Chondrocyte (in vitro differentiated cells): ENCODE measurements at regions not wholly inside any gene's neighbourhood (a gene's known extent, or its start where the extent isn't known, plus 50 kb on each side); places are given as distances from the start of the nearest gene placed in this dataset.

Experiments used
- DNase-seq: peaks from one replicate; pipeline ENCODE4 v3.0.0; 2021; ENCODE audit warnings: mixed read lengths, low spot score
- H3K27ac Mint-ChIP-seq: one replicate; pipeline ENCODE4 v1.8.0; 2021; ENCODE audit warnings: mild to moderate bottlenecking, moderate library complexity, mixed read lengths; ENCODE audit not compliant: unreplicated experiment
- H3K27me3 Mint-ChIP-seq: 2 replicates; pipeline ENCODE4 v1.8.0; 2021; ENCODE audit warnings: low read depth, mixed read lengths
- H3K36me3 Mint-ChIP-seq: 2 replicates; pipeline ENCODE4 v1.8.0; 2021; ENCODE audit warnings: low read depth, mixed read lengths
- H3K4me1 Mint-ChIP-seq: 2 replicates; pipeline ENCODE4 v1.8.0; 2021; ENCODE audit warnings: low read depth, mild to moderate bottlenecking, mixed read lengths
- H3K4me3 Mint-ChIP-seq: one replicate; pipeline ENCODE4 v1.8.0; 2021; ENCODE audit warnings: mild to moderate bottlenecking, moderate library complexity, mixed read lengths; ENCODE audit not compliant: unreplicated experiment
- H3K9me3 Mint-ChIP-seq: 2 replicates; pipeline ENCODE4 v1.8.0; 2021; ENCODE audit warnings: low read depth, mixed read lengths
- TF ChIP-seq, protein P1 (sequence below): fragments of 200-600 bp; sonication (generic); IDR thresholded peaks from 2 replicates; pipeline ENCODE4 v1.5.0; 2021; ENCODE audit warnings: antibody characterized with exemption, mild to moderate bottlenecking, moderate library complexity

- Mint-ChIP-seq H3K36me3 (no peaks in the 10 kb centered on the region), H3K4me1 (no peaks in the 10 kb centered on the region), H3K9me3 (no peaks in the 10 kb centered on the region), H3K4me3 (no peak overlapping the region), H3K27me3 (no peaks in the 10 kb centered on the region), H3K27ac (no peak overlapping the region)
- TF ChIP-seq, protein P1, sequence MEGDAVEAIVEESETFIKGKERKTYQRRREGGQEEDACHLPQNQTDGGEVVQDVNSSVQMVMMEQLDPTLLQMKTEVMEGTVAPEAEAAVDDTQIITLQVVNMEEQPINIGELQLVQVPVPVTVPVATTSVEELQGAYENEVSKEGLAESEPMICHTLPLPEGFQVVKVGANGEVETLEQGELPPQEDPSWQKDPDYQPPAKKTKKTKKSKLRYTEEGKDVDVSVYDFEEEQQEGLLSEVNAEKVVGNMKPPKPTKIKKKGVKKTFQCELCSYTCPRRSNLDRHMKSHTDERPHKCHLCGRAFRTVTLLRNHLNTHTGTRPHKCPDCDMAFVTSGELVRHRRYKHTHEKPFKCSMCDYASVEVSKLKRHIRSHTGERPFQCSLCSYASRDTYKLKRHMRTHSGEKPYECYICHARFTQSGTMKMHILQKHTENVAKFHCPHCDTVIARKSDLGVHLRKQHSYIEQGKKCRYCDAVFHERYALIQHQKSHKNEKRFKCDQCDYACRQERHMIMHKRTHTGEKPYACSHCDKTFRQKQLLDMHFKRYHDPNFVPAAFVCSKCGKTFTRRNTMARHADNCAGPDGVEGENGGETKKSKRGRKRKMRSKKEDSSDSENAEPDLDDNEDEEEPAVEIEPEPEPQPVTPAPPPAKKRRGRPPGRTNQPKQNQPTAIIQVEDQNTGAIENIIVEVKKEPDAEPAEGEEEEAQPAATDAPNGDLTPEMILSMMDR: no peak
- DNase-seq: no peak
Observed at GRCh38 chr5:103487822-103488493, 74.6 kb downstream of the NUDT12 start.

DNA sequence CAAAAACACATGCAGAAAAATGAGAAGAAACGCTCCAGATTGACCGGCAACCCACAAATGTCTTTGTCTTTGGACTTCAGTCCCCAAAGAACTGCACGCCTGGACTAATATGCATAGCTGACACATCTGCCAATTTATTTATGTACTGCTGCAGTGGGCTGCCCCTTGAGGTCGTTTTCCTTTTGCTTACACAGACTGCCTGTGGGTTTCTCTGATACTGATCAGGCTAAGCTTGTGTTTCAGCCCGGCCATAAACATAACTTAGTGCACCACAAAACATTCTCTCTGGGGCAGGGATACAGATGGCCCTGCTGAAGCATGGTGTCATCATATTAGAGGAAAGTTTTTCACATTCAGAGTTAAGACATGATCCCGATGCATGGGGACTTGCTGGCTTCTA lies 75.4 kb downstream of the NUDT12 start:
- Mint-ChIP-seq H3K36me3 (no peaks in the 10 kb centered on the region), H3K4me3 (no peak overlapping the region), H3K4me1 (no peaks in the 10 kb centered on the region), H3K27me3 (no peaks in the 10 kb centered on the region), H3K27ac (no peak overlapping the region), H3K9me3 (no peaks in the 10 kb centered on the region)
- DNase-seq: no peak
- TF ChIP-seq, protein P1: no peak

DNA sequence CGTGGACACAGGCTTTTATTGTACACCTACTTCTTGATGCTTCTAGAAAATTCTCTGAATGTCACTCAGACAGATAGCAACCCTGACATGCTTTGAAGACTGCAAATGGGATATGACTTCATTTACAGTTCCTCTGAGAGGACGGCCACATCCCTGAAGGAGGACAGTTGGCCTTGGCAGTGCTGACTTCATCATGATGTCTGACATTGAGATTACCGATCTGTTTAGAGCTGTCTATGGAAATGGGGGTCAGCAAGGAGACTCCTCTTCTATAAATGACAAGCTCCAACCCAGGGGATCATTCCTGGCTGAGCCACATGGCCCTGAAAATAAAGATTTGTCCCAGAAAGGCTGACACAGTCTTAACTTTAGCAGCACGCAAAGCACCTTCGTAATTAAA lies 75.8 kb downstream of the NUDT12 start:
- H3K9me3 Mint-ChIP-seq: no peaks in the 10 kb centered on the region
- no peaks in the 10 kb centered on the region for H3K4me1 Mint-ChIP-seq
- no peak overlapping the region for H3K27ac Mint-ChIP-seq
- no peaks in the 10 kb centered on the region for H3K27me3 Mint-ChIP-seq
- TF ChIP-seq, protein P1: no peak
- DNase-seq: no peak
- no peaks in the 10 kb centered on the region for H3K36me3 Mint-ChIP-seq
- H3K4me3 Mint-ChIP-seq: no peak overlapping the region

- TF ChIP-seq, protein P1: no peak
- Mint-ChIP-seq H3K27me3 (no peaks in the 10 kb centered on the region), H3K4me1 (peaks cover 16% of the 10 kb centered on the region), H3K27ac (no peak overlapping the region), H3K36me3 (no peaks in the 10 kb centered on the region), H3K9me3 (no peaks in the 10 kb centered on the region), H3K4me3 (no peak overlapping the region)
- no peak for DNase-seq
Observed at GRCh38 chr5:103480246-103480645, 82.3 kb downstream of the NUDT12 start.

DNA sequence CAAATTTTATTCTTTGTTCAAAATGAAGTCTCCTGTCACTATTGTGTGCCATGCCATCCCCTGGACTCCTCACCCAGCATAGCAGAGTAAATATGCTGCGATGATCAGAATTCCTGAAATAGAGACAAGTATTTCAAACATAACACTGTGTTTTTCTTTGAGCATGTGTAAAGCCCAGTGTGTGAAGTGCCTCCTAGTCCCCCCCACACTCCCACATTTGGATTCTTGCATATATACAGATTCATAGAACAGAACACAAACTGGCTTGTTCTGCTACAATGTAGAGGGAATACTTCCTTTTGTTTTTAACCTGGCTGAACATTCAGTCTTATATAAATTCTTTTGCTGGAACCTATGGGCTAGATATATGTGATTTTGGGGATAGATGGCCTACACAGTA lies 84.9 kb downstream of the NUDT12 start:
- Mint-ChIP-seq H3K4me1 (peaks cover 31% of the 10 kb centered on the region), H3K27me3 (no peaks in the 10 kb centered on the region), H3K27ac (no peak overlapping the region), H3K4me3 (no peak overlapping the region), H3K9me3 (no peaks in the 10 kb centered on the region), H3K36me3 (no peaks in the 10 kb centered on the region)
- TF ChIP-seq, protein P1: no peak
- no peak for DNase-seq
